CD14-positive monocyte (primary cell): ENCODE measurements at regions not wholly inside any gene's neighbourhood (a gene's known extent, or its start where the extent isn't known, plus 50 kb on each side); places are given as distances from the start of the nearest gene placed in this dataset.

ENCODE experiments used
- DNase-seq, 3 donors: peaks; one replicate each; pipeline ENCODE4 v3.0.0-alpha.2; 2011 to 2022
- H2AFZ ChIP-seq: 2 replicates; pipeline ENCODE4 v1.6.0; 2012; ENCODE audit warnings: mild to moderate bottlenecking, low read depth, low read length, inconsistent platforms; ENCODE audit not compliant: insufficient read depth, poor library complexity, severe bottlenecking
- H3K27ac ChIP-seq, 2 donors: 1 replicate in 1 of 2; 2 replicates in 1 of 2; pipeline ENCODE4 v1.5.1; 2012 to 2013; ENCODE audit warnings: low read length in 2 of 2, control low read depth in 1 of 2, inconsistent platforms in 1 of 2, low read depth in 1 of 2, mild to moderate bottlenecking in 1 of 2
- H3K27me3 ChIP-seq, 2 donors: one replicate each; pipeline versions ENCODE4 v1.6.0 to v1.6.1; 2011 to 2013; ENCODE audit warnings: low read length in 2 of 2; ENCODE audit not compliant: control insufficient read depth in 2 of 2, insufficient read depth in 2 of 2
- H3K36me3 ChIP-seq, 2 donors: replicated peaks in 1 of 2; 1 replicate in 1 of 2; 2 replicates in 1 of 2; pipeline versions ENCODE4 v1.5.1 to v1.6.1; 2012 to 2013; ENCODE audit warnings: low read length in 2 of 2, control low read depth in 1 of 2, inconsistent platforms in 1 of 2, mild to moderate bottlenecking in 1 of 2; ENCODE audit not compliant: insufficient read depth in 2 of 2, control insufficient read depth in 1 of 2
- H3K4me1 ChIP-seq, 2 donors: 1 replicate in 1 of 2; 2 replicates in 1 of 2; pipeline versions ENCODE4 v1.5.1 to v1.6.1; 2012 to 2013; ENCODE audit warnings: low read length in 2 of 2, control low read depth in 1 of 2, inconsistent platforms in 1 of 2, mild to moderate bottlenecking in 1 of 2, moderate library complexity in 1 of 2; ENCODE audit not compliant: insufficient read depth in 2 of 2, control insufficient read depth in 1 of 2
- H3K4me2 ChIP-seq: replicated peaks from 2 replicates; pipeline ENCODE3; 2012; ENCODE audit warnings: low read length, moderate library complexity, mild to moderate bottlenecking; ENCODE audit not compliant: poor library complexity, severe bottlenecking; ENCODE audit errors: extremely low read depth
- H3K4me3 ChIP-seq, 3 experiments: fragments of 200-600 bp in 1 of 3; sonication (generic) in 1 of 3; replicated peaks in 1 of 3; 1 replicate in 2 of 3; 2 replicates in 1 of 3; pipeline ENCODE4 v1.5.1; 2011 to 2013; ENCODE audit warnings: low read length in 3 of 3, mild to moderate bottlenecking in 3 of 3, control low read depth in 2 of 3, low read depth in 2 of 3, inconsistent platforms in 1 of 3, moderate library complexity in 1 of 3
- H3K79me2 ChIP-seq: 2 replicates; pipeline ENCODE4 v1.6.0; 2012; ENCODE audit warnings: mild to moderate bottlenecking, control low read depth, inconsistent platforms, low read length, moderate library complexity; ENCODE audit not compliant: insufficient read depth
- H3K9ac ChIP-seq: 2 replicates; pipeline ENCODE4 v1.6.0; 2017; ENCODE audit warnings: low read length, mild to moderate bottlenecking; ENCODE audit not compliant: insufficient read depth, poor library complexity, severe bottlenecking
- H3K9me3 ChIP-seq, 2 donors: replicated peaks in 1 of 2; 1 replicate in 1 of 2; 2 replicates in 1 of 2; pipeline versions ENCODE4 v1.5.1 to v1.6.1; 2012 to 2013; ENCODE audit warnings: low read length in 2 of 2, control low read depth in 1 of 2; ENCODE audit not compliant: control insufficient read depth in 1 of 2, insufficient read depth in 1 of 2
- H4K20me1 ChIP-seq: 2 replicates; pipeline ENCODE4 v1.6.0; 2012; ENCODE audit warnings: mild to moderate bottlenecking, low read length, control low read depth, moderate library complexity; ENCODE audit not compliant: insufficient read depth
- H3K27ac Mint-ChIP-seq, 7 donors: one replicate each; pipeline ENCODE4 v1.8.0; 2020; ENCODE audit warnings: mild to moderate bottlenecking in 7 of 7, mixed read lengths in 7 of 7, moderate library complexity in 6 of 7, inconsistent platforms in 2 of 7
- H3K27me3 Mint-ChIP-seq, 3 donors: one replicate each; pipeline ENCODE4 v1.8.0; 2021 to 2022; ENCODE audit warnings: low read depth in 3 of 3, mild to moderate bottlenecking in 3 of 3, mixed read lengths in 3 of 3, moderate library complexity in 3 of 3, inconsistent platforms in 1 of 3
- H3K36me3 Mint-ChIP-seq, 2 donors: one replicate each; pipeline ENCODE4 v1.8.0; 2020; ENCODE audit warnings: mixed read lengths in 2 of 2, inconsistent platforms in 1 of 2, mild to moderate bottlenecking in 1 of 2
- H3K4me1 Mint-ChIP-seq: one replicate; pipeline ENCODE4 v1.8.0; 2020; ENCODE audit warnings: mild to moderate bottlenecking, mixed read lengths
- H3K4me3 Mint-ChIP-seq, 2 donors: one replicate each; pipeline ENCODE4 v1.8.0; 2020; ENCODE audit warnings: mild to moderate bottlenecking in 2 of 2, mixed read lengths in 2 of 2, moderate library complexity in 1 of 2
- H3K9me3 Mint-ChIP-seq, 7 donors: one replicate each; pipeline ENCODE4 v1.8.0; 2020 to 2022; ENCODE audit warnings: mixed read lengths in 7 of 7, mild to moderate bottlenecking in 6 of 7, moderate library complexity in 6 of 7, inconsistent platforms in 2 of 7
- WGBS: methylation state at CpG from one replicate; pipeline ENCODE4 v1.1.5; 2013; ENCODE audit warnings: missing lambda C conversion rate; ENCODE audit not compliant: insufficient coverage; 5-methylcytosine and 5-hydroxymethylcytosine counted together
- intact Hi-C, 2 donors: fragments of 100-400 bp; cut with micrococcal nuclease; formaldehyde crosslinking; loops; one replicate each; pipeline versions ENCODE4 v1.15.0 to v1.15.1; 2023
- TF ChIP-seq, protein P1 (sequence below): fragments of 200-600 bp; IDR thresholded peaks from one replicate; pipeline ENCODE4 v1.8.0; 2022; ENCODE audit warnings: antibody characterized with exemption, mild to moderate bottlenecking

- no peak for DNase-seq
- no peak overlapping the region for H3K4me3 Mint-ChIP-seq
- intact Hi-C loops: no loop called here
Measured at GRCh38 chrX:19194285-19195242, 72.3 kb upstream of the ADGRG2 start.

DNA sequence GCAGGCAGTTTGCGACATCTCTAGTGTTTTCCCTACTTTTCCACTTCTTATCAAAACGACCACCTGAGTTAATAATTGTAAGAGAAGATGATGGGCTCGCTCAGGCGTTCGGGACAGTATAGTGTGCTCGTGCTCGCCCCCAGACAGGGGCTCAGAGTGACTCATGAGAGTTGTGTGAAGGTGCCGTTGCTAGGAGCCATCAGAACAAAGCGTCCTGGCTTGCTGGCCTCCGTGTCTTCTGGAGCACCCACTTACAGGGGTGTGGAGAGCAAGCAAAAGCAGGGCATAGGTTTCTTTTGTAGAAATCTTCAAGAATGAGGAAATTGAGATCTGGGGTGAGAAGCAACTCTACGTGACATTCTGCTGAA, 73.0 kb upstream of the ADGRG2 start:
- Mint-ChIP-seq H3K27me3 (peaks cover 0 to 9% (median 5%) of the 10 kb centered on the region in 3 donors), H3K4me3 (no peak overlapping the region), H3K36me3 (no peaks in the 10 kb centered on the region), H3K27ac (no peak overlapping the region), H3K4me1 (no peaks in the 10 kb centered on the region), H3K9me3 (peaks cover 0 to 1% (median 0%) of the 10 kb centered on the region in 7 donors)
- Histone ChIP-seq H3K27ac (no peak overlapping the region), H3K27me3 (no peaks in the 10 kb centered on the region), H4K20me1 (no peaks in the 10 kb centered on the region), H3K4me3 (no peak overlapping the region), H3K4me1 (no peaks in the 10 kb centered on the region), H3K4me2 (no peak overlapping the region), H2AFZ (no peak overlapping the region), H3K9ac (no peak overlapping the region), H3K79me2 (no peaks in the 10 kb centered on the region), H3K36me3 (no peaks in the 10 kb centered on the region), H3K9me3 (no peaks in the 10 kb centered on the region)
- intact Hi-C loops: no loop called here
- no CpG with 5 or more reads among the region's 11 CpGs for WGBS
- TF ChIP-seq, protein P1, sequence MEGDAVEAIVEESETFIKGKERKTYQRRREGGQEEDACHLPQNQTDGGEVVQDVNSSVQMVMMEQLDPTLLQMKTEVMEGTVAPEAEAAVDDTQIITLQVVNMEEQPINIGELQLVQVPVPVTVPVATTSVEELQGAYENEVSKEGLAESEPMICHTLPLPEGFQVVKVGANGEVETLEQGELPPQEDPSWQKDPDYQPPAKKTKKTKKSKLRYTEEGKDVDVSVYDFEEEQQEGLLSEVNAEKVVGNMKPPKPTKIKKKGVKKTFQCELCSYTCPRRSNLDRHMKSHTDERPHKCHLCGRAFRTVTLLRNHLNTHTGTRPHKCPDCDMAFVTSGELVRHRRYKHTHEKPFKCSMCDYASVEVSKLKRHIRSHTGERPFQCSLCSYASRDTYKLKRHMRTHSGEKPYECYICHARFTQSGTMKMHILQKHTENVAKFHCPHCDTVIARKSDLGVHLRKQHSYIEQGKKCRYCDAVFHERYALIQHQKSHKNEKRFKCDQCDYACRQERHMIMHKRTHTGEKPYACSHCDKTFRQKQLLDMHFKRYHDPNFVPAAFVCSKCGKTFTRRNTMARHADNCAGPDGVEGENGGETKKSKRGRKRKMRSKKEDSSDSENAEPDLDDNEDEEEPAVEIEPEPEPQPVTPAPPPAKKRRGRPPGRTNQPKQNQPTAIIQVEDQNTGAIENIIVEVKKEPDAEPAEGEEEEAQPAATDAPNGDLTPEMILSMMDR: no peak
- no peak for DNase-seq

More at GRCh38 chrX:19194285-19195242, 72.3 kb upstream of the ADGRG2 start:
- TF ChIP-seq, protein P1: no peak
- no peak overlapping the region for H2AFZ ChIP-seq
- no peaks in the 10 kb centered on the region for H3K27me3 ChIP-seq
- no peaks in the 10 kb centered on the region for H3K79me2 ChIP-seq
- H4K20me1 ChIP-seq: no peaks in the 10 kb centered on the region
- H3K9ac ChIP-seq: no peak overlapping the region
- H3K9me3 Mint-ChIP-seq: peaks cover 0 to 1% (median 0%) of the 10 kb centered on the region in 7 donors
- no CpG with 5 or more reads among the region's 9 CpGs for WGBS
- peaks cover 0 to 6% (median 3%) of the 10 kb centered on the region in 3 donors for H3K27me3 Mint-ChIP-seq
- H3K4me3 ChIP-seq: no peak overlapping the region
- H3K4me1 Mint-ChIP-seq: no peaks in the 10 kb centered on the region
- H3K27ac ChIP-seq: no peak overlapping the region
- no peak overlapping the region for H3K27ac Mint-ChIP-seq
- no peaks in the 10 kb centered on the region for H3K9me3 ChIP-seq
- no peaks in the 10 kb centered on the region for H3K36me3 Mint-ChIP-seq
- H3K36me3 ChIP-seq: no peaks in the 10 kb centered on the region
- no peak overlapping the region for H3K4me2 ChIP-seq
- H3K4me1 ChIP-seq: no peaks in the 10 kb centered on the region
